ENCODE measurements at regions not wholly inside any gene's neighbourhood (a gene's known extent, or its start where the extent isn't known, plus 50 kb on each side); places are given as distances from the start of the nearest gene placed in this dataset.
"Not testable (repeated sequence)": the region's sequence is repeated elsewhere in the genome, so short reads cannot be mapped to it uniquely, and the experiment has no call there.

GRCh38 chr18:73045037-73045436 is 177.2 kb upstream of the NETO1 start:
- DNase-seq = no peak

GRCh38 chr18:73043611-73044010 is 175.8 kb upstream of the NETO1 start:
- DNase-seq = no peak

GRCh38 chr18:73043211-73043610 is 175.4 kb upstream of the NETO1 start:
- DNase-seq = peak; percentile 19

- DNase-seq = no peak
Observed at GRCh38 chr18:73040247-73040646, 172.5 kb upstream of the NETO1 start.

GRCh38 chr18:73038336-73038735 is 170.5 kb upstream of the NETO1 start:
- DNase-seq = no peak

- DNase-seq = no peak
Observed at GRCh38 chr18:73023975-73024374, 156.2 kb upstream of the NETO1 start.

- DNase-seq = no peak
Observed at GRCh38 chr18:73009691-73010090, 141.9 kb upstream of the NETO1 start.

- DNase-seq = no peak
Observed at GRCh38 chr18:73007915-73008308, 140.1 kb upstream of the NETO1 start.

- no peak for DNase-seq
Observed at GRCh38 chr18:73007195-73007914, 139.6 kb upstream of the NETO1 start.

GRCh38 chr18:73006331-73006730 is 138.5 kb upstream of the NETO1 start:
- no peak for DNase-seq

GRCh38 chr18:73004260-73004659 is 136.5 kb upstream of the NETO1 start:
- no peak for DNase-seq

GRCh38 chr18:72999971-73000607 is 132.3 kb upstream of the NETO1 start:
- DNase-seq = no peak

- no peak for DNase-seq
Observed at GRCh38 chr18:72995558-72995957, 127.8 kb upstream of the NETO1 start.

GRCh38 chr18:72993250-72993649 is 125.5 kb upstream of the NETO1 start:
- DNase-seq = no peak

GRCh38 chr18:72991379-72991778 is 123.6 kb upstream of the NETO1 start:
- DNase-seq = no peak

GRCh38 chr18:72987570-72987969 is 119.8 kb upstream of the NETO1 start:
- DNase-seq = not testable (repeated sequence)

GRCh38 chr18:72986103-72986502 is 118.3 kb upstream of the NETO1 start:
- DNase-seq = no peak

- DNase-seq = no peak
Observed at GRCh38 chr18:72985686-72986085, 117.9 kb upstream of the NETO1 start.

- no peak for DNase-seq
Observed at GRCh38 chr18:72984290-72984689, 116.5 kb upstream of the NETO1 start.

GRCh38 chr18:72973841-72974240 is 106.1 kb upstream of the NETO1 start:
- no peak for DNase-seq

- DNase-seq = no peak
Observed at GRCh38 chr18:72965616-72966015, 97.8 kb upstream of the NETO1 start.

- DNase-seq = not testable (repeated sequence)
Observed at GRCh38 chr18:72958195-72958594, 90.4 kb upstream of the NETO1 start.

- DNase-seq = no peak
Observed at GRCh38 chr18:72948439-72948838, 80.7 kb upstream of the NETO1 start.

- no peak for DNase-seq
Observed at GRCh38 chr18:72942766-72943165, 75.0 kb upstream of the NETO1 start.

- DNase-seq = peak; percentile 55
Observed at GRCh38 chr18:72940986-72941385, 73.2 kb upstream of the NETO1 start.
